ENCODE measurements at regions not wholly inside any gene's neighbourhood (a gene's known extent, or its start where the extent isn't known, plus 50 kb on each side); places are given as distances from the start of the nearest gene placed in this dataset.

DNA sequence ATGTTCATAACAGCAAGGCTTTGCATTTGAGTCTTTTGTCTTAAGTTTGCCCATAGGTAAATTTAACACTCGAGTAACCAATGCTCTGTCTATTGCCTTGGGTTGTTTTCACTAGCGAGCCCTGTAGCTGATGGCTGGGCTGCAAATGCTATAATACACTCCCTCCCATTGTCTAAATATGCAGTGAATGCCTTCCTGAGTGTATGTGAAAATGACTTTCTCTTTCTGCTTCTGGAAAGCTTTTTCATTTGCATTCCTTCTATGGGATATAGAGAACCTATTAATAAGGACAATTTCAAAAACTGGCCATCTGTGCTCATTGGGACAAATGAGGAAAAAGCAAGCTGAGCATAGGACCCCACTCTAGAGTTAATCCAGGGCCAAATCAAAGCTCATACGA is 156.5 kb upstream of the FBXL4 start:
- H3K27me3 ChIP-seq (ENCODE audit: control insufficient read depth in 2 of 2, insufficient read depth in 2 of 2, low read length in 2 of 2) = no peaks in the 10 kb centered on the region
- no peak overlapping the region for H3K4me2 ChIP-seq (ENCODE audit: insufficient read depth, low read length)
- no peak overlapping the region for H3K4me3 ChIP-seq
- H4K20me1 ChIP-seq (replicated peaks; ENCODE audit: control insufficient read depth, insufficient read depth, low read length) = no peaks in the 10 kb centered on the region
- H3K9ac ChIP-seq (ENCODE audit: insufficient read depth in 1 of 2, low read depth in 2 of 2, low read length in 2 of 2) = no peak overlapping the region
- no peak overlapping the region for H3K27ac ChIP-seq (ENCODE audit: extremely low read depth, low read depth, low read length)
- ChIA-PET POLR2A (no interaction called here), CTCF (ENCODE audit: low intra/inter-chr PET ratio) (no interaction called here)
- no peak for DNase-seq (ENCODE audit: extremely low read depth in 1 of 4, low spot score in 3 of 4)
- intact Hi-C loops (cut with micrococcal nuclease) = no loop called here
- no TSS peak for BruUV-seq (replicated peaks)
- H3K4me1 ChIP-seq (replicated peaks in 1 of 2; ENCODE audit: control insufficient read depth in 2 of 2, insufficient read depth in 2 of 2, low read length in 2 of 2) = no peaks in the 10 kb centered on the region
- no peak for ATAC-seq
- no peaks in the 10 kb centered on the region for H3K79me2 ChIP-seq (ENCODE audit: control insufficient read depth, insufficient read depth, low read length)
- H2AFZ ChIP-seq (ENCODE audit: low read depth, low read length) = no peak overlapping the region
- FAIRE-seq = no peak
- H3K36me3 ChIP-seq (ENCODE audit: control insufficient read depth, insufficient read depth, low read length) = no peaks in the 10 kb centered on the region
- no peaks in the 10 kb centered on the region for H3K9me3 ChIP-seq (replicated peaks; ENCODE audit: control insufficient read depth, insufficient read depth, low read depth, low read length)
- WGBS (ENCODE audit: insufficient coverage, low coverage, missing lambda C conversion rate) = 0% methylated on average over 3 of the region's 3 CpGs
- in situ Hi-C loops (cut with MboI) = no loop called here
- H3K9me1 ChIP-seq (ENCODE audit: control insufficient read depth, insufficient read depth, low read length) = no peaks in the 10 kb centered on the region
- TF ChIP-seq NFRKB (IDR thresholded peaks at IDR 0.05; ENCODE audit: low read depth) (no peak), CCNT2 (IDR thresholded peaks at IDR 0.05; ENCODE audit: borderline replicate concordance, extremely low read depth, insufficient read length, low read depth, low read length) (no peak), NFXL1 (CRISPR knock-in tag; IDR thresholded peaks at IDR 0.05) (no peak), FOXP1 (CRISPR knock-in tag; IDR thresholded peaks at IDR 0.05) (no peak), ZNF282 (CRISPR knock-in tag; IDR thresholded peaks at IDR 0.05) (no peak), HSF4 (CRISPR knock-in tag; IDR thresholded peaks at IDR 0.05; ENCODE audit: borderline replicate concordance) (no peak), BCOR (IDR thresholded peaks at IDR 0.05) (no peak), TARDBP (IDR thresholded peaks at IDR 0.05) (no peak), CEBPB (tag; IDR thresholded peaks at IDR 0.05) (no peak), RNF2 (IDR thresholded peaks at IDR 0.05) (no peak), YBX1 (IDR thresholded peaks at IDR 0.05) (no peak), SAFB (IDR thresholded peaks at IDR 0.05; ENCODE audit: borderline replicate concordance, low read depth, low read length) (no peak), SOX6 (IDR thresholded peaks at IDR 0.05) (no peak), ZFX (CRISPR knock-in tag; IDR thresholded peaks at IDR 0.05) (no peak)
- TF ChIP-seq, protein P1, sequence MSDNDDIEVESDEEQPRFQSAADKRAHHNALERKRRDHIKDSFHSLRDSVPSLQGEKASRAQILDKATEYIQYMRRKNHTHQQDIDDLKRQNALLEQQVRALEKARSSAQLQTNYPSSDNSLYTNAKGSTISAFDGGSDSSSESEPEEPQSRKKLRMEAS (CRISPR knock-in tag; IDR thresholded peaks at IDR 0.05) = no peak
- TF ChIP-seq, protein P2, sequence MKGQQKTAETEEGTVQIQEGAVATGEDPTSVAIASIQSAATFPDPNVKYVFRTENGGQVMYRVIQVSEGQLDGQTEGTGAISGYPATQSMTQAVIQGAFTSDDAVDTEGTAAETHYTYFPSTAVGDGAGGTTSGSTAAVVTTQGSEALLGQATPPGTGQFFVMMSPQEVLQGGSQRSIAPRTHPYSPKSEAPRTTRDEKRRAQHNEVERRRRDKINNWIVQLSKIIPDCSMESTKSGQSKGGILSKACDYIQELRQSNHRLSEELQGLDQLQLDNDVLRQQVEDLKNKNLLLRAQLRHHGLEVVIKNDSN (CRISPR knock-in tag; IDR thresholded peaks at IDR 0.05) = no peak
- TF ChIP-seq, protein P3, sequence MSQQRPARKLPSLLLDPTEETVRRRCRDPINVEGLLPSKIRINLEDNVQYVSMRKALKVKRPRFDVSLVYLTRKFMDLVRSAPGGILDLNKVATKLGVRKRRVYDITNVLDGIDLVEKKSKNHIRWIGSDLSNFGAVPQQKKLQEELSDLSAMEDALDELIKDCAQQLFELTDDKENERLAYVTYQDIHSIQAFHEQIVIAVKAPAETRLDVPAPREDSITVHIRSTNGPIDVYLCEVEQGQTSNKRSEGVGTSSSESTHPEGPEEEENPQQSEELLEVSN (IDR thresholded peaks at IDR 0.05; ENCODE audit: borderline replicate concordance in 1 of 2, extremely low read depth in 1 of 2, insufficient read depth in 1 of 2, insufficient read length in 1 of 2, low read depth in 1 of 2, low read length in 1 of 2, poor library complexity in 1 of 2, severe bottlenecking in 1 of 2) = no peak
- TF ChIP-seq, protein P4, sequence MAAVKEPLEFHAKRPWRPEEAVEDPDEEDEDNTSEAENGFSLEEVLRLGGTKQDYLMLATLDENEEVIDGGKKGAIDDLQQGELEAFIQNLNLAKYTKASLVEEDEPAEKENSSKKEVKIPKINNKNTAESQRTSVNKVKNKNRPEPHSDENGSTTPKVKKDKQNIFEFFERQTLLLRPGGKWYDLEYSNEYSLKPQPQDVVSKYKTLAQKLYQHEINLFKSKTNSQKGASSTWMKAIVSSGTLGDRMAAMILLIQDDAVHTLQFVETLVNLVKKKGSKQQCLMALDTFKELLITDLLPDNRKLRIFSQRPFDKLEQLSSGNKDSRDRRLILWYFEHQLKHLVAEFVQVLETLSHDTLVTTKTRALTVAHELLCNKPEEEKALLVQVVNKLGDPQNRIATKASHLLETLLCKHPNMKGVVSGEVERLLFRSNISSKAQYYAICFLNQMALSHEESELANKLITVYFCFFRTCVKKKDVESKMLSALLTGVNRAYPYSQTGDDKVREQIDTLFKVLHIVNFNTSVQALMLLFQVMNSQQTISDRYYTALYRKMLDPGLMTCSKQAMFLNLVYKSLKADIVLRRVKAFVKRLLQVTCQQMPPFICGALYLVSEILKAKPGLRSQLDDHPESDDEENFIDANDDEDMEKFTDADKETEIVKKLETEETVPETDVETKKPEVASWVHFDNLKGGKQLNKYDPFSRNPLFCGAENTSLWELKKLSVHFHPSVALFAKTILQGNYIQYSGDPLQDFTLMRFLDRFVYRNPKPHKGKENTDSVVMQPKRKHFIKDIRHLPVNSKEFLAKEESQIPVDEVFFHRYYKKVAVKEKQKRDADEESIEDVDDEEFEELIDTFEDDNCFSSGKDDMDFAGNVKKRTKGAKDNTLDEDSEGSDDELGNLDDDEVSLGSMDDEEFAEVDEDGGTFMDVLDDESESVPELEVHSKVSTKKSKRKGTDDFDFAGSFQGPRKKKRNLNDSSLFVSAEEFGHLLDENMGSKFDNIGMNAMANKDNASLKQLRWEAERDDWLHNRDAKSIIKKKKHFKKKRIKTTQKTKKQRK (IDR thresholded peaks at IDR 0.05; ENCODE audit: borderline replicate concordance, low read depth, low read length) = no peak
- TF ChIP-seq, protein P5, sequence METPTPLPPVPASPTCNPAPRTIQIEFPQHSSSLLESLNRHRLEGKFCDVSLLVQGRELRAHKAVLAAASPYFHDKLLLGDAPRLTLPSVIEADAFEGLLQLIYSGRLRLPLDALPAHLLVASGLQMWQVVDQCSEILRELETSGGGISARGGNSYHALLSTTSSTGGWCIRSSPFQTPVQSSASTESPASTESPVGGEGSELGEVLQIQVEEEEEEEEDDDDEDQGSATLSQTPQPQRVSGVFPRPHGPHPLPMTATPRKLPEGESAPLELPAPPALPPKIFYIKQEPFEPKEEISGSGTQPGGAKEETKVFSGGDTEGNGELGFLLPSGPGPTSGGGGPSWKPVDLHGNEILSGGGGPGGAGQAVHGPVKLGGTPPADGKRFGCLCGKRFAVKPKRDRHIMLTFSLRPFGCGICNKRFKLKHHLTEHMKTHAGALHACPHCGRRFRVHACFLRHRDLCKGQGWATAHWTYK (CRISPR knock-in tag; IDR thresholded peaks at IDR 0.05) = no peak

Data from K562 (cell line).